ENCODE measurements at regions not wholly inside any gene's neighbourhood (a gene's known extent, or its start where the extent isn't known, plus 50 kb on each side); places are given as distances from the start of the nearest gene placed in this dataset.

DNA sequence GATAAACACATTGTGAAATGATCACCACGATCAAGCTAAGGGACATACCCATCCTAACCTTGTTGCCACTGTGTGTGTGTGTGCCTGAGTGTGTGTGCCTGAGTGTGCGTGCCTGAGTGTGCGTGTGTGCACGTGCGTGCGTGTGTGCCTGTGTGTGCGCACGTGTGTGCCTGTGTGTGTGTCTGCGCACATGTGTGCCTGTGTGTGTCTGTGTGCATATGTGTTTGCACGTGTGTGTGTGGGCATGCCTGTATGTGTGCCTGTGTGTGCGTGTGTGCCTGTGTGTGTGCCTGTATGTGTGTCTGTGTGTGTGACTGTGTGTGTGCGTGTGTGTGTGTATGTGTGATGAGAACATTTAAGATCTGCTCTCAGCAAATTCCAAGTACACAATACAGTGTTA, 244.1 kb upstream of the DPP6 start:
- Mint-ChIP-seq H3K27me3 (ENCODE audit: low read depth in 3 of 3) (no peaks in the 10 kb centered on the region), H3K4me1 (no peaks in the 10 kb centered on the region), H3K27ac (no peak overlapping the region), H3K9me3 (peaks cover 0 to 13% (median 4%) of the 10 kb centered on the region in 7 donors), H3K36me3 (no peaks in the 10 kb centered on the region), H3K4me3 (no peak overlapping the region)
- H3K9ac ChIP-seq (ENCODE audit: insufficient read depth, low read length, poor library complexity, severe bottlenecking): no peak overlapping the region
- no peak overlapping the region for H3K27ac ChIP-seq (ENCODE audit: low read depth in 1 of 2, low read length in 2 of 2)
- no peak overlapping the region for H3K4me2 ChIP-seq (replicated peaks; ENCODE audit: extremely low read depth, low read length, poor library complexity, severe bottlenecking)
- no peaks in the 10 kb centered on the region for H3K36me3 ChIP-seq (replicated peaks in 1 of 2; ENCODE audit: control insufficient read depth in 1 of 2, insufficient read depth in 2 of 2, low read length in 2 of 2)
- TF ChIP-seq, protein P1, sequence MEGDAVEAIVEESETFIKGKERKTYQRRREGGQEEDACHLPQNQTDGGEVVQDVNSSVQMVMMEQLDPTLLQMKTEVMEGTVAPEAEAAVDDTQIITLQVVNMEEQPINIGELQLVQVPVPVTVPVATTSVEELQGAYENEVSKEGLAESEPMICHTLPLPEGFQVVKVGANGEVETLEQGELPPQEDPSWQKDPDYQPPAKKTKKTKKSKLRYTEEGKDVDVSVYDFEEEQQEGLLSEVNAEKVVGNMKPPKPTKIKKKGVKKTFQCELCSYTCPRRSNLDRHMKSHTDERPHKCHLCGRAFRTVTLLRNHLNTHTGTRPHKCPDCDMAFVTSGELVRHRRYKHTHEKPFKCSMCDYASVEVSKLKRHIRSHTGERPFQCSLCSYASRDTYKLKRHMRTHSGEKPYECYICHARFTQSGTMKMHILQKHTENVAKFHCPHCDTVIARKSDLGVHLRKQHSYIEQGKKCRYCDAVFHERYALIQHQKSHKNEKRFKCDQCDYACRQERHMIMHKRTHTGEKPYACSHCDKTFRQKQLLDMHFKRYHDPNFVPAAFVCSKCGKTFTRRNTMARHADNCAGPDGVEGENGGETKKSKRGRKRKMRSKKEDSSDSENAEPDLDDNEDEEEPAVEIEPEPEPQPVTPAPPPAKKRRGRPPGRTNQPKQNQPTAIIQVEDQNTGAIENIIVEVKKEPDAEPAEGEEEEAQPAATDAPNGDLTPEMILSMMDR (IDR thresholded peaks at IDR 0.05): no peak
- no peaks in the 10 kb centered on the region for H3K27me3 ChIP-seq (ENCODE audit: control insufficient read depth in 2 of 2, insufficient read depth in 2 of 2, low read length in 2 of 2)
- no peaks in the 10 kb centered on the region for H3K9me3 ChIP-seq (replicated peaks in 1 of 2; ENCODE audit: control insufficient read depth in 1 of 2, insufficient read depth in 1 of 2, low read length in 2 of 2)
- no peak overlapping the region for H3K4me3 ChIP-seq (replicated peaks in 1 of 3; ENCODE audit: low read depth in 2 of 3, low read length in 3 of 3)
- WGBS (ENCODE audit: insufficient coverage): 96% methylated on average over 10 of the region's 12 CpGs
- no peaks in the 10 kb centered on the region for H4K20me1 ChIP-seq (ENCODE audit: insufficient read depth, low read length)
- no peak for DNase-seq
- H3K79me2 ChIP-seq (ENCODE audit: insufficient read depth, low read length): no peaks in the 10 kb centered on the region
- H2AFZ ChIP-seq (ENCODE audit: insufficient read depth, low read depth, low read length, poor library complexity, severe bottlenecking): no peak overlapping the region
- no peaks in the 10 kb centered on the region for H3K4me1 ChIP-seq (ENCODE audit: control insufficient read depth in 1 of 2, insufficient read depth in 2 of 2, low read length in 2 of 2)
- intact Hi-C loops (cut with micrococcal nuclease): no loop called here

DNA sequence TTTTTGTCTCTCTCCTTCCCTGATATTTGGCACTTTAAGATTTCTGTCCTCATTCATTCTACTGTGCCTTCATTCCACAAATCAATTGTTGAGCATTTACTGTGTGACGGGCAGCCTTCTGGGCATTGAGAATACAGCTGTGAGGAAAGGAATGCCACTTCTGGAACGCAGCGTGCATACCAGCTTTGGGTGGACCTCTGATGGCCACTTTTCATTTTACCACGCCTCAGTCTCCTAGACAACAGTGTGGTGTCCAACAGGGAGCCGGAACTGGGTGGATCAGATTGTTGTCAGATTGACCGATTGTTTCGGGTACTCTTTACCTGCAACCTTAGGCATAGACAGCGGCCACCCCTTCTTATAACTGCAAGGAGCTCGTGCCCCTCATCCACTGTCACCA, 222.7 kb upstream of the DPP6 start:
- Histone ChIP-seq H4K20me1 (ENCODE audit: insufficient read depth, low read length) (no peaks in the 10 kb centered on the region), H3K9me3 (replicated peaks in 1 of 2; ENCODE audit: control insufficient read depth in 1 of 2, insufficient read depth in 1 of 2, low read length in 2 of 2) (peaks cover 7 to 8% of the 10 kb centered on the region in 2 donors), H3K4me1 (ENCODE audit: control insufficient read depth in 1 of 2, insufficient read depth in 2 of 2, low read length in 2 of 2) (no peaks in the 10 kb centered on the region), H3K36me3 (replicated peaks in 1 of 2; ENCODE audit: control insufficient read depth in 1 of 2, insufficient read depth in 2 of 2, low read length in 2 of 2) (no peaks in the 10 kb centered on the region), H2AFZ (ENCODE audit: insufficient read depth, low read depth, low read length, poor library complexity, severe bottlenecking) (no peak overlapping the region), H3K79me2 (ENCODE audit: insufficient read depth, low read length) (no peaks in the 10 kb centered on the region), H3K4me3 (replicated peaks in 1 of 3; ENCODE audit: low read depth in 2 of 3, low read length in 3 of 3) (no peak overlapping the region), H3K9ac (ENCODE audit: insufficient read depth, low read length, poor library complexity, severe bottlenecking) (no peak overlapping the region), H3K27me3 (ENCODE audit: control insufficient read depth in 2 of 2, insufficient read depth in 2 of 2, low read length in 2 of 2) (no peaks in the 10 kb centered on the region), H3K27ac (ENCODE audit: low read depth in 1 of 2, low read length in 2 of 2) (no peak overlapping the region), H3K4me2 (replicated peaks; ENCODE audit: extremely low read depth, low read length, poor library complexity, severe bottlenecking) (no peak overlapping the region)
- no peak for DNase-seq
- Mint-ChIP-seq H3K4me1 (no peaks in the 10 kb centered on the region), H3K27me3 (ENCODE audit: low read depth in 3 of 3) (peaks cover 0 to 3% (median 0%) of the 10 kb centered on the region in 3 donors), H3K4me3 (no peak overlapping the region), H3K36me3 (no peaks in the 10 kb centered on the region), H3K9me3 (peaks cover 0 to 9% (median 0%) of the 10 kb centered on the region in 7 donors), H3K27ac (no peak overlapping the region)
- TF ChIP-seq, protein P1 (IDR thresholded peaks at IDR 0.05): no peak
- intact Hi-C loops (cut with micrococcal nuclease): no loop called here
- WGBS (ENCODE audit: insufficient coverage): 92% methylated on average over 5 of the region's 9 CpGs

Measured in CD14-positive monocyte (primary cell).